NCI-H146 (cell line): ENCODE measurements at regions not wholly inside any gene's neighbourhood (a gene's known extent, or its start where the extent isn't known, plus 50 kb on each side); places are given as distances from the start of the nearest gene placed in this dataset.

Source experiments
- DNase-seq: peaks from one replicate; lab custom pipeline; 2025; lab: John Stamatoyannopoulos, UW

DNA sequence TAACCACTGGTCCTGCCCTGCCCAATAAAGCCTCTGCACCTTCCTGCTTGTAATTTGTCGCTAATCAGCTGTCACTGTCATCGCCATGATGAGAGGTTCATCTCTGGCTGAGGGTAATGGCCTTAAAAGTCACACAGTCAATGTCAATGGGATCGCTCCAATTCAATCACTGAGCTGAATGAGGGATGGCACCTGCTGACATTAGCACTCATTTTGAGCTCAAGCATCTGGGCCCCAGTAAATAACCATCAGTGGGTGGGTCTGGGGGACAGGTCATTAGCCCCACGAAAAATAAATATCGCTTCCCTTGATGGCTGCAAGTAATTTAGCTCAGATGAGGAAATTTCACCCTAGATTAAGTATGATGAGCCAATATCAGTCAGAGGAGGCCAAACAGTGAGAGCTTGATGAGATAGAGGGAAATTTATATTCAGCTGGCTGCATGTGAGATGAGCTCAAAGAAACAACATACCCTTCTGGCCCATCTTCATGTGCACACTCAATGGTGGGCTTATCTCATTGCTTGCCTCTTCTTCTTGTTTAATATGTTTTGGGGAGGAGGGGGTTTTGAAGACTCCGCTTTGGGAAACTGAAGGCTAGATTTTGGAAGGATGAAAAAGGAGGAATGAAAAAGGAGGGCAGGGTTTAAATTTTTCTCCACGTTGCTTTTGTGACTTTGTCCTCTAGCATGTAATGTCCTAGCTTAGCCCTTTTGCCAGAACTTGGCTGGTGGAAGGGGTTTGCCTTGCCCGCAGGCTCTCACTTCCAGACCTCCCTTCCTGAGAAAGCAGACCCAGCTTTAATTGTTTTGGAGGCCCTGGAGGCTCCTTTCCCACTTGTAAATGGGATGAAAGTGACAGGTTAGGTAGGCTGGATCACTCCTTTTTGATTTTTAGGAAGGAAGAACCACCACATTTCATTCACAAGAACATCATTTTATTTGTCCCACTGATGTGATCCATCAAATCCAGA, 84.8 kb upstream of the PAQR3 start:
- peak; percentile 40 for DNase-seq

- no peak for DNase-seq
These were observed 83.3 kb upstream of the PAQR3 start for GRCh38 chr4:79022529-79022928.

GRCh38 chr4:79017481-79017880, 78.2 kb upstream of the PAQR3 start:
- no peak for DNase-seq

GRCh38 chr4:79016878-79017277, 77.6 kb upstream of the PAQR3 start:
- no peak for DNase-seq

DNA sequence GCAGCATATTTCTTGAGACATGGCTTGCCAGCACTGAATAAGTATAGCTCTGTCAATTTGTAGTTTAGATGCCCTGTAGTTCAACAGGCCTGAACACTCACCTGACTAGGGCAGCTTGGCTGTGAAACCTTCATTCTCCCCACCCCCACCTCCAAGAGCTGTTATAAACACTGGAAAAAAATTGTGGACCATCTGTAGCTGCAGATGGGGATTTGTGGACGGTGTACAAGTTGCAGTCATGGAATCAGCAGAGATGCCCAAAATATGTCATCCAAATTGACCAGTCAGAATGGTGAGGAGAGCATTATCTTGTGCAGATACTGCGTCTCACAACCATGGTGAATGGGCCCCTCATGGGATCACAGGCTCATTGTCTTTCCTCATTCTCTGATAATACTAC, 76.2 kb upstream of the PAQR3 start:
- DNase-seq: no peak

DNA sequence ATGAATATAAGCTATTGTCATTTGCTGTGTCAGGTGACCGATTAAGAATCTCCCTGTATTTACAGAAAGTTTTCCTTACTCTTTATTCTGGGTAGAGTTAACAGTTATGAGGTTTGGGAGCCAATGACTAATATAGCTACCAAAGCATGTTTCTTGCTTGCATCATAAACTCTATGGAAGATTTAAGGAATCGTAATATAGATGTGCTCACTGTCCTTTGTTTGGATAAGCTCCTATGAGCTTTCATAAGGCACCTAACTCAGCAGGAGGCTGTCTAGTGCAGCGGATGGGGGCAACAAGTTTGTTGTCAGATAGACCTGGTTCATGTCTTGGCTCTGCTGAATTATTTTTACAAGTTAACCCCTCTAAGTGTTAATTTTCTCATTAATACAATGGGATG, 75.0 kb upstream of the PAQR3 start:
- DNase-seq: peak; percentile 12

DNA sequence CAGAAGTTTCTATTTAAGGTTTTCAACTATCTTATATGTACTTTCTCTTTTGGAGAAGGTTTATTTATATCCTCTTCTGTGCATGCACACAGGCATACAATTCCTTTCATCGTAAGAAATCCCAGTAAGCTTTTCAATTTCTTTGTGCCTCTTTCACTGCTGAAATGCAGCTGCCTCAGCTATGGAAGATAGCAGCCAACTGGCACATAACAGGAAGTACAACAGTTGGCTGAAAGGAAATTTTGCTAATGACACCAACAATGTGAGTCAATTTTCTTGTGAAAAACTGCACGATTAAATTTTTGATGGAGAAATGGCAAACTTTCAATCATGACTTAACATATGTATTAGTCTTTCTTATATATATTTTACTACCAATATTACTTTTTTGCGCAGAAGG, 74.5 kb upstream of the PAQR3 start:
- DNase-seq: no peak

GRCh38 chr4:78990938-78991810, 51.9 kb upstream of the PAQR3 start:
- DNase-seq: no peak

DNA sequence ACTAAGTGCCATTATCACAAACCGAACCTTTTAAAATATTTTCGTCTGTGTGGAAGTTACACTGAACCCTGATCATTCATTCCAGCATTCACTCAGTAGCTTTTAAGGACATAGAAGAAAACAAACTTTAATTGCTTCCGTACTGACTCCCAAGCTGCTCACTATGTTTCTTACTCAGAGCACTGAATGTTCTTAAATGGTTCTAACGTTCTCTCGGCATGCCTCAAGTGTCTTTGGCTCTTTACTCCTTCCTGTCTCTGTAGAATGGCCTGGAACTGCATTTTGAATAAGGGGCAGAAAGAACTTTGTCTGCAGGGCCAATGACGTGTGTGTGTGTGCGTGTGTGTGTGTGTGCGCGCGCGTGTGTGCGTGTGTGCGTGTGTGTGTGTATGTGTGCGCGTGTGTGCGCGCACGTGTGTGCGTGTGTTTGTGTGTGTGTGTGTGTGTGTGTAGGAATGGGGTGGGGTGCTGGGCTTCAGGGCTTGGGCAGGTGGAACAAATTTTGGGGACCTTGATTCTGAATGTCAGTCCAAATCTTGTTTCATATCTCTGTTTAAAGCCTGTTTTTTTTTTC, 50.5 kb upstream of the PAQR3 start:
- no peak for DNase-seq
